CD8-positive, alpha-beta memory T cell (primary cell): ENCODE measurements at regions not wholly inside any gene's neighbourhood (a gene's known extent, or its start where the extent isn't known, plus 50 kb on each side); places are given as distances from the start of the nearest gene placed in this dataset.

Experiments
- CTCF ChIA-PET: fragments of 350-600 bp; sonication (Branson Sonifier 250); formaldehyde crosslinking; loops from one replicate; lab custom pipeline; 2021; ENCODE audit warnings: antibody characterized with exemption; lab: Charles Lee
- POLR2A ChIA-PET: fragments of 350-600 bp; sonication (Branson Sonifier 250); formaldehyde crosslinking; loops from one replicate; lab custom pipeline; 2021; ENCODE audit warnings: antibody characterized with exemption; lab: Charles Lee
- DNase-seq, 5 donors: peaks; one replicate each; pipeline versions ENCODE4 v3.0.0 to v3.0.0-alpha.2; 2020 to 2022; ENCODE audit warnings: mixed read lengths in 1 of 5
- H3K27ac ChIP-seq: one replicate; pipeline ENCODE4 v1.7.0; 2013; ENCODE audit warnings: low read depth, mild to moderate bottlenecking, low read length, moderate library complexity
- H3K27me3 ChIP-seq: 2 replicates; pipeline ENCODE4 v1.7.0; 2013; ENCODE audit warnings: low read length, mild to moderate bottlenecking; ENCODE audit not compliant: insufficient read depth, poor library complexity, severe bottlenecking
- H3K36me3 ChIP-seq: 2 replicates; pipeline ENCODE4 v1.7.0; 2013; ENCODE audit warnings: mild to moderate bottlenecking, low read length, moderate library complexity; ENCODE audit not compliant: insufficient read depth
- H3K4me1 ChIP-seq: 2 replicates; pipeline ENCODE4 v1.7.0; 2013; ENCODE audit warnings: mild to moderate bottlenecking, low read length, moderate library complexity; ENCODE audit not compliant: insufficient read depth
- H3K4me3 ChIP-seq: 2 replicates; pipeline ENCODE4 v1.7.0; 2013; ENCODE audit warnings: mild to moderate bottlenecking, low read length
- H3K9me3 ChIP-seq: 2 replicates; pipeline ENCODE4 v1.7.0; 2013; ENCODE audit warnings: mild to moderate bottlenecking, low read length
- H3K27ac Mint-ChIP-seq, 8 donors: one replicate each; pipeline ENCODE4 v1.8.0; 2020 to 2021; ENCODE audit warnings: mixed read lengths in 8 of 8, mild to moderate bottlenecking in 6 of 8, inconsistent platforms in 3 of 8, moderate library complexity in 3 of 8
- H3K27me3 Mint-ChIP-seq, 2 donors: one replicate each; pipeline ENCODE4 v1.8.0; 2020 to 2021; ENCODE audit warnings: mixed read lengths in 2 of 2, mild to moderate bottlenecking in 1 of 2, moderate library complexity in 1 of 2
- H3K36me3 Mint-ChIP-seq, 3 donors: one replicate each; pipeline ENCODE4 v1.8.0; 2020 to 2021; ENCODE audit warnings: mixed read lengths in 3 of 3, inconsistent platforms in 1 of 3, mild to moderate bottlenecking in 1 of 3
- H3K4me1 Mint-ChIP-seq, 3 donors: one replicate each; pipeline ENCODE4 v1.8.0; 2020 to 2021; ENCODE audit warnings: mixed read lengths in 3 of 3, inconsistent platforms in 1 of 3, mild to moderate bottlenecking in 1 of 3
- H3K4me3 Mint-ChIP-seq, 7 donors: one replicate each; pipeline ENCODE4 v1.8.0; 2020 to 2021; ENCODE audit warnings: mixed read lengths in 7 of 7, mild to moderate bottlenecking in 6 of 7, moderate library complexity in 4 of 7, inconsistent platforms in 2 of 7
- H3K9me3 Mint-ChIP-seq, 5 donors: one replicate each; pipeline ENCODE4 v1.8.0; 2020 to 2022; ENCODE audit warnings: mixed read lengths in 5 of 5, mild to moderate bottlenecking in 3 of 5, moderate library complexity in 2 of 5, inconsistent platforms in 1 of 5

DNA sequence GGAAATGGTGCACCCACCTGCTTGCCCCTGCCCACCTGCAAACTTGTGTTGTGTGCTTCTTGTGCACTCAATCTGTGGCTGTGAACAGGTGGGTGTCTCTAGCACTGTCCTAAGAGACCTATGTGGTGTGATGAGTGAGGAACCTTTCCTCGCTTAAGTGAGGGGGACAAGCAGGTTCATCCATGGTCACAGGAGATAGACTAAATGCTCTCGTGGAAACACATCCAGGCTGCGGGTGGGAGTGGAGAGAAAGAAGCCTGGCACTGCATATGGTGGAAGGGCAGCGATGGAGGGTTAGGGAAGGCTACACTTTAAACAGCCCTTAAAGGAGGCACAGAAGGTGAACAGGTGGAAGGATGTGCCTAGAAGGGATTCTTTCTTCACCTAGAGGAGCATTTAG, 330.9 kb downstream of the CXCL12 start:
- Mint-ChIP-seq H3K4me1 (no peaks in the 10 kb centered on the region), H3K27ac (no peak overlapping the region), H3K4me3 (no peak overlapping the region), H3K36me3 (no peaks in the 10 kb centered on the region), H3K9me3 (no peaks in the 10 kb centered on the region), H3K27me3 (peaks cover 10 to 42% of the 10 kb centered on the region in 2 donors)
- no peak overlapping the region for H3K27ac ChIP-seq
- no peaks in the 10 kb centered on the region for H3K4me1 ChIP-seq
- POLR2A ChIA-PET = no interaction called here
- no peak for DNase-seq
- no peaks in the 10 kb centered on the region for H3K36me3 ChIP-seq
- CTCF ChIA-PET = no interaction called here
- no peaks in the 10 kb centered on the region for H3K27me3 ChIP-seq
- H3K4me3 ChIP-seq = no peak overlapping the region
- no peaks in the 10 kb centered on the region for H3K9me3 ChIP-seq

DNA sequence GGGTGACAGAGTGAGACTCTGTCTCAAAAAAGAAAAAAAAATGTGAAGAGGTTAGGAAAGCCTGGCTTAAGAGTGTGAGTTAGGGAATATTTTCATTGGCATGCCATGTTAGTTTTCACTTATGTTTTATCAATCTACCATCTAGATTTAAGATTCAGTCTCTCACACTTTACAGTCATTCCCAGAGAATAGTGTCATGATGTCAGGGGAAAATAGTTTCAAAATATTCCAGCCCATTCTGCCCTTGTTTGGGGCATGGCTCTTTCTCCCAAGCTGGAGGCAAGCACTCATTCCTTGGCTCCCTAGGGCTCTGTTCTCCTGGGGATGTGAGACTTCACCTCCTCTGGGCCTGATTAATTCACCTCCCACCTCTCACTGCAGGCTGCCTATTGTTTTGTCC, 331.5 kb downstream of the CXCL12 start:
- ChIA-PET CTCF (no interaction called here), POLR2A (no interaction called here)
- Mint-ChIP-seq H3K4me3 (no peak overlapping the region), H3K27me3 (peaks cover 9 to 39% of the 10 kb centered on the region in 2 donors), H3K27ac (no peak overlapping the region), H3K9me3 (no peaks in the 10 kb centered on the region), H3K36me3 (no peaks in the 10 kb centered on the region), H3K4me1 (no peaks in the 10 kb centered on the region)
- Histone ChIP-seq H3K27ac (no peak overlapping the region), H3K4me1 (no peaks in the 10 kb centered on the region), H3K9me3 (no peaks in the 10 kb centered on the region), H3K4me3 (no peak overlapping the region), H3K27me3 (no peaks in the 10 kb centered on the region), H3K36me3 (no peaks in the 10 kb centered on the region)
- no peak for DNase-seq

DNA sequence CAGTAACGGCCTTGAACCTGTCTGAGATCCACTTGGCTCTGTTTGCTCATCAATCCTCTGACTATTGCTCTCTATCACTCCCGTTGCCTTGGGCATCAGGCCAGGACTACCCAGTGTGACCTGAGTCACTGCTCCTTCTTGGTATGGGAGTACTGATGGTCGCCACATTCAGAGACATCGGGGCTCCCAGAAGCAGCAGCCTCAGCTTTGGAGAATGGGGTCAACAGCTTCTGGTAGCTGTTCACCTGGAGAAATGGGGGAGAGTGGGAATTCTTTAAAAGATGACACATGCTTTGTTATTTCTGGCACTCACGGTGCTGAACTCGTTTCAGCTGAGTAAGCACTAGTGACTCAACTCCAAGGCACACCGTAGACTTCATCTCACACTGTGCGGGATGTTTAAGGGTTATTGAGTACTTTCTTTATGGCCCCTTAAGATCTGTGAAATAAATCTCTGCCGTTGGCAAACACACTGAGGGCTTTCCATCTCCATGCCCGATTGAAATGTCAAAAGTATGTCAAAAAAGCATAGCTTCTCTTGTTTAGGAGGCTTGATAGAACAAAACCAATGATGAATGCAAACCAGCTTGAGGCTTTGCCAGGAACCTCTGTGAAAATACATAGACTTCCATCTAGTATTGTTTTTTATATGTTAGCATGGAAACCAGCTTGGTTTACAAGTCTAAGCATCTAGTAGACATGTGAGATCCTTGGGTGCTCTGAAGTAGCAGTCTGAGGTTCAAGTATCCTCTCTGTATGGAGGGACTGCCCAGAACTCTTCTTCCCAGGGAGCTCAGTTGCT, 333.1 kb downstream of the CXCL12 start:
- no peak for DNase-seq
- Histone ChIP-seq H3K27me3 (no peaks in the 10 kb centered on the region), H3K4me3 (no peak overlapping the region), H3K27ac (no peak overlapping the region), H3K36me3 (no peaks in the 10 kb centered on the region), H3K4me1 (no peaks in the 10 kb centered on the region), H3K9me3 (no peaks in the 10 kb centered on the region)
- CTCF ChIA-PET = no interaction called here
- Mint-ChIP-seq H3K27me3 (peaks cover 6 to 35% of the 10 kb centered on the region in 2 donors), H3K4me3 (no peak overlapping the region), H3K27ac (no peak overlapping the region), H3K4me1 (peaks cover 0 to 2% (median 0%) of the 10 kb centered on the region in 3 donors), H3K36me3 (no peaks in the 10 kb centered on the region), H3K9me3 (no peaks in the 10 kb centered on the region)
- POLR2A ChIA-PET = no interaction called here

DNA sequence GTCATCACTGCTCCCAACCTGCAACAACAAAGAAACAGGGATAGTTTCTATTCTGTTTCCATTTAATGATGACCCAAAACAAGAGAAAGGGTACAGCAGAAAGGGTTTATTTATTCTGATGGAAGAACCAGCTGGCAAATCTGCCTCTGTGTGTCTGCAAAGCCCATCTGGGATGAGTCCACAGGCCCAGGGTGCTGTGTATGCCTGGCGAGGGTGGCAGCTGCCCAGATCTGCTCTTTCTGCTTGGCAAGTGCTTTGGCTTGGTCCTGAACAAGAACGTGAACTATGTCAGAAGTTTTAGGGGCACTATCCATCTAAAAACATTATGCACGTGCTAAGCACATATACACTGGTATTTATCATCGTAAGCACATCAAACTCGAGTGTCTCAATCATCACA, 333.8 kb downstream of the CXCL12 start:
- H3K4me3 Mint-ChIP-seq = no peak overlapping the region
- H3K27ac Mint-ChIP-seq = no peak overlapping the region
- Histone ChIP-seq H3K27me3 (no peaks in the 10 kb centered on the region), H3K9me3 (no peaks in the 10 kb centered on the region), H3K27ac (no peak overlapping the region), H3K4me3 (no peak overlapping the region), H3K4me1 (no peaks in the 10 kb centered on the region), H3K36me3 (no peaks in the 10 kb centered on the region)
- CTCF ChIA-PET = no interaction called here
- no peaks in the 10 kb centered on the region for H3K9me3 Mint-ChIP-seq
- POLR2A ChIA-PET = no interaction called here
- H3K36me3 Mint-ChIP-seq = no peaks in the 10 kb centered on the region
- H3K4me1 Mint-ChIP-seq = peaks cover 0 to 2% (median 0%) of the 10 kb centered on the region in 3 donors
- H3K27me3 Mint-ChIP-seq = peaks cover 5 to 35% of the 10 kb centered on the region in 2 donors
- DNase-seq = no peak

DNA sequence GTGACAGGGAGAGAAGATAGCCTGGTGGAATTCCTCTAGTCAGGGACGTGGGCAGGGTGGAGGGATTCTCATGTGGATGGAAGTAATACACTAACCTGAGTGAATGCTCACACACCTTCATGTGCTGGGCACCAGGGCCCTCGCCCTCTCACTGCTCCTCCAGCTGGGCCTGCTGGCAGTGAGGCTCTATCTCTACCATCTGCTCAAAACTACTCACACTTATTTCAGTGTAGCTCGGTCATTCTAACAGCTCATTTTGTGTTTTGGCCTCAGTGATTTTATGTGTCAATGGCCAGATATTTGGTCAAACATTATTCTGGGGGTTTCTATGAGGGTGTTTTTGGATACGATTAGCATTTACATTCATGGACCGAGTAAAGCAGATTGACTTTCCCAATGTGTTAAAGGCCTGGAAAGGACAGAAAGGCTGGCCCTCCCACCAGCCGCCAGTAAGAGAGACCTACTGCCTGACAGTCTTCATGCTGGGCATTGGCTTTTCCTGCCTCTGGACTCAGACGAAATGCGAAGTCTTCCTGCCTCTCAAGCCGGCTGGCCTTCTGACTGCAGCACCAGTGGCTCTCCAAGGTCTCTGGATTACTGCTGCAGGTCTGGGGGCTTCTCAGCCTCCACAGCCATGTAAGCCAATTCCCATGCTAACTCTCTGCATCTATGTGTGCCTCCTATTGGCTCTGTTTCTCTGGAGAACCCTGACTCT, 335.4 kb downstream of the CXCL12 start:
- ChIA-PET POLR2A (no interaction called here), CTCF (no interaction called here)
- DNase-seq = no peak
- Histone ChIP-seq H3K36me3 (no peaks in the 10 kb centered on the region), H3K4me1 (no peaks in the 10 kb centered on the region), H3K27me3 (no peaks in the 10 kb centered on the region), H3K27ac (no peak overlapping the region), H3K9me3 (no peaks in the 10 kb centered on the region), H3K4me3 (no peak overlapping the region)
- Mint-ChIP-seq H3K9me3 (no peaks in the 10 kb centered on the region), H3K36me3 (no peaks in the 10 kb centered on the region), H3K4me1 (peaks cover 0 to 2% (median 0%) of the 10 kb centered on the region in 3 donors), H3K27ac (peak overlapping the region in 1 of 8 donors; percentile 38), H3K4me3 (no peak overlapping the region), H3K27me3 (peaks cover 5 to 33% of the 10 kb centered on the region in 2 donors)

DNA sequence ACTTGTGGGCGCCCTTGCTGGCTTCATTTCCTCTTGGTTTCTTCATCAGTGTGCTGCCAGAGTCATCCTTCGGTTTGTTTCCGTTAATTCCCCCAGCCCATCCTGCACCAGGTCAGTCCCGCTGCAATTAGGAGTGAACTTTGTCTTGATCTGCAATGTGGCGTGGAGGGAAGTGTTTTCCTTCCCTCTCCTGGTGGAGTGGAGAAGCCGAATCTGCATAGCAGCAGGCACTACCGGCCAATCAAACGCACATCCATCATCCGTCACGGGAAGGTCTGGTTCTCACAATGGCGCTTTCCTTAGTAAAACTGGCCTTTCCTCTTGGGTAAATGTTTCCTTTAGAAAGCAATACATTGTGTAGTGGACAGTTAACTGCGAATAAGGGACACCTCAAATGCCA, 337.5 kb downstream of the CXCL12 start:
- ChIA-PET POLR2A (no interaction called here), CTCF (no interaction called here)
- no peak overlapping the region for H3K4me3 Mint-ChIP-seq
- Histone ChIP-seq H3K36me3 (no peaks in the 10 kb centered on the region), H3K4me3 (no peak overlapping the region), H3K4me1 (no peaks in the 10 kb centered on the region), H3K9me3 (no peaks in the 10 kb centered on the region), H3K27me3 (no peaks in the 10 kb centered on the region), H3K27ac (no peak overlapping the region)
- H3K27ac Mint-ChIP-seq = no peak overlapping the region
- H3K27me3 Mint-ChIP-seq = peaks cover 3 to 28% of the 10 kb centered on the region in 2 donors
- H3K36me3 Mint-ChIP-seq = no peaks in the 10 kb centered on the region
- no peak for DNase-seq
- H3K9me3 Mint-ChIP-seq = no peaks in the 10 kb centered on the region
- H3K4me1 Mint-ChIP-seq = peaks cover 0 to 2% (median 0%) of the 10 kb centered on the region in 3 donors

DNA sequence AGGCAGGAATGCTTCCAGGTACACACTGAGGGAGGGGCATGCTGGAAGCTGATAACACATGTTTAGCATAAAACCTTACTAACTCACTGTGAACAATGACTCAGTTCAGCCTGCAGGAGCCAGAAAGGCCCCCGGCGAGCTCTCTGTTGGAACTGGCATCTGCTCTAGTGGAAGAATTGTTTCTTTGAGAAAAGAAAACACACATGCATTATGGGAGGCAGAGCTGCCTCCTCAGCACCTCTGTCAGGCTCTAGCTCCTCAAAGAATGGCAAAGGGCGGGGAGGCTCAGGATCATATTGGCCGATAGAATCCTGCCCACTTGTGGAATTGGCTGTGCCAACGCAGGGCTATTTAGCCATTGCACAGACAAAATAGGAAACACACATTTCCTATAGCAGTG, 338.3 kb downstream of the CXCL12 start:
- POLR2A ChIA-PET = no interaction called here
- H3K4me3 Mint-ChIP-seq = no peak overlapping the region
- Histone ChIP-seq H3K27ac (no peak overlapping the region), H3K4me1 (no peaks in the 10 kb centered on the region), H3K4me3 (no peak overlapping the region), H3K27me3 (no peaks in the 10 kb centered on the region), H3K9me3 (no peaks in the 10 kb centered on the region), H3K36me3 (no peaks in the 10 kb centered on the region)
- CTCF ChIA-PET = no interaction called here
- no peak overlapping the region for H3K27ac Mint-ChIP-seq
- no peak for DNase-seq
- peaks cover 0 to 2% (median 0%) of the 10 kb centered on the region in 3 donors for H3K4me1 Mint-ChIP-seq
- H3K9me3 Mint-ChIP-seq = no peaks in the 10 kb centered on the region
- peaks cover 7 to 22% of the 10 kb centered on the region in 2 donors for H3K27me3 Mint-ChIP-seq
- H3K36me3 Mint-ChIP-seq = no peaks in the 10 kb centered on the region

DNA sequence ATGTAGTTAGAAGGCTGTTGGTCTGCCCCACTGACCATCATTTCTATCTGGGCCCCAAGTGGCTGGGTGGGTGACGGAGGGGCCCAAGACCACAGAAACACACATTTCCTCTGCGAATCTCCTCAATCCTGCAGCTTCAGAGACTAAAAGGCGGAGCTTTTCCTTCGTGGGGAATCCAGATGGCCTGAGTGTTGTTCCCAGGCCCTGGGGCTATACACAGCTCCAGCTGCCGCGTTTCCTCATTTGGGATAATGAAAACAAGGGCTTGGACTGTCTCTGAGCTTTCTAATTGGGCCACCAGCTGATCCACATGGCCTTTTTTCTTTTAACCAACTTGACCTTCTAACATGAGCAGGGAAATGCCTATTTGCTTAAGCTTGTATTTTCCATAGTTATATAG, 339.9 kb downstream of the CXCL12 start:
- H3K4me3 Mint-ChIP-seq = no peak overlapping the region
- ChIA-PET CTCF (no interaction called here), POLR2A (no interaction called here)
- peaks cover 7 to 12% of the 10 kb centered on the region in 2 donors for H3K27me3 Mint-ChIP-seq
- Histone ChIP-seq H3K27ac (no peak overlapping the region), H3K4me1 (no peaks in the 10 kb centered on the region), H3K27me3 (no peaks in the 10 kb centered on the region), H3K9me3 (no peaks in the 10 kb centered on the region), H3K36me3 (no peaks in the 10 kb centered on the region), H3K4me3 (no peak overlapping the region)
- no peaks in the 10 kb centered on the region for H3K36me3 Mint-ChIP-seq
- DNase-seq = no peak
- H3K27ac Mint-ChIP-seq = no peak overlapping the region
- no peaks in the 10 kb centered on the region for H3K9me3 Mint-ChIP-seq
- H3K4me1 Mint-ChIP-seq = peaks cover 0 to 2% (median 0%) of the 10 kb centered on the region in 3 donors
